ENCODE measurements at regions not wholly inside any gene's neighbourhood (a gene's known extent, or its start where the extent isn't known, plus 50 kb on each side); places are given as distances from the start of the nearest gene placed in this dataset.
"Not testable (repeated sequence)": the region's sequence is repeated elsewhere in the genome, so short reads cannot be mapped to it uniquely, and the experiment has no call there.

GRCh38 chr10:46197050-46197449, 89.7 kb upstream of the ANTXRL start:
- H3K27ac ChIP-seq = no peak overlapping the region
- no peak for TF ChIP-seq CTCF (conservative IDR thresholded peaks at IDR 0.05)

GRCh38 chr10:46198516-46198915, 88.3 kb upstream of the ANTXRL start:
- no peak for TF ChIP-seq CTCF (conservative IDR thresholded peaks at IDR 0.05)
- H3K27ac ChIP-seq = no peak overlapping the region

GRCh38 chr10:46202405-46202804, 84.4 kb upstream of the ANTXRL start:
- H3K27ac ChIP-seq = not testable (repeated sequence)

- H3K27ac ChIP-seq = not testable (repeated sequence)
These were observed 82.2 kb upstream of the ANTXRL start for GRCh38 chr10:46204482-46205102.

- H3K27ac ChIP-seq = not testable (repeated sequence)
These were observed 76.4 kb upstream of the ANTXRL start for GRCh38 chr10:46210427-46210826.

GRCh38 chr10:46215426-46215825, 71.4 kb upstream of the ANTXRL start:
- TF ChIP-seq CTCF (conservative IDR thresholded peaks at IDR 0.05) = no peak

GRCh38 chr10:46216003-46216634, 70.7 kb upstream of the ANTXRL start:
- TF ChIP-seq CTCF (conservative IDR thresholded peaks at IDR 0.05) = no peak
- no peak overlapping the region for H3K27ac ChIP-seq

More at GRCh38 chr10:46215426-46215825, 71.4 kb upstream of the ANTXRL start:
- H3K27ac ChIP-seq = no peak overlapping the region

- H3K27ac ChIP-seq = no peak overlapping the region
These were observed 69.7 kb upstream of the ANTXRL start for GRCh38 chr10:46216836-46217751.

More at GRCh38 chr10:46216836-46217751, 69.7 kb upstream of the ANTXRL start:
- TF ChIP-seq CTCF (conservative IDR thresholded peaks at IDR 0.05) = no peak

Data from VCaP (cell line).